ENCODE measurements at regions not wholly inside any gene's neighbourhood (a gene's known extent, or its start where the extent isn't known, plus 50 kb on each side); places are given as distances from the start of the nearest gene placed in this dataset.
"Not testable (repeated sequence)": the region's sequence is repeated elsewhere in the genome, so short reads cannot be mapped to it uniquely, and the experiment has no call there.

GRCh38 chr7:20466543-20467021 lies 135.9 kb downstream of the ITGB8 start:
- Mint-ChIP-seq H3K27ac (no peak overlapping the region), H3K27me3 (peaks cover 0 to 14% (median 1%) of the 10 kb centered on the region in 5 donors)
- ATAC-seq: no peak

GRCh38 chr7:20470082-20470481 lies 139.4 kb downstream of the ITGB8 start:
- Mint-ChIP-seq H3K27ac (no peak overlapping the region), H3K4me1 (no peaks in the 10 kb centered on the region), H3K36me3 (no peaks in the 10 kb centered on the region), H3K27me3 (peaks cover 0 to 17% (median 1%) of the 10 kb centered on the region in 5 donors), H3K9me3 (peaks cover 0 to 5% (median 0%) of the 10 kb centered on the region in 9 donors), H3K4me3 (no peak overlapping the region)
- no peak for DNase-seq
- no peak for ATAC-seq
- POLR2A ChIA-PET: no interaction called here

More at GRCh38 chr7:20466543-20467021, 135.9 kb downstream of the ITGB8 start:
- peaks cover 0 to 5% (median 0%) of the 10 kb centered on the region in 9 donors for H3K9me3 Mint-ChIP-seq
- DNase-seq: no peak
- H3K4me1 Mint-ChIP-seq: no peaks in the 10 kb centered on the region
- POLR2A ChIA-PET: no interaction called here
- no peak overlapping the region for H3K4me3 Mint-ChIP-seq
- no peaks in the 10 kb centered on the region for H3K36me3 Mint-ChIP-seq

DNA sequence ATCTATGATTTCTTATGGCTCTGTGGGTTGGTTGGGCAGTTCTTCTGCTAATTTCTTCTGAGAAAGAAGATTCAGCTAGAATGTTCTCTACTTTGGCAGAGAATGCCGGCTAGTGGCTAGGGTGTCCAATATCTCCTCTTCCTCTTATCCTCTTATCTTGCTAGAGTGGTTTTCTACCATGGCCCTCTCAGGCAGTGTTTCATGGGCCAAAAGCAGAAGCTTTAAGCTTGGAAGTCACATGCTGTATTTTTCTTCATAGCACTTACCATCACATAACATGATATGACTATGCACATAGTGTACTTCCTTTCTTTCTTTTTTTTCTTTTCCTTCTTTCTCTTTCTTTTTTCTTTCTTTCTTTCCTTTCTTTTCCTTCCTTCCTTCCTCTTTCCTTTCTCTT lies 140.0 kb downstream of the ITGB8 start:
- no peak overlapping the region for H3K27ac Mint-ChIP-seq
- peaks cover 0 to 5% (median 0%) of the 10 kb centered on the region in 9 donors for H3K9me3 Mint-ChIP-seq
- POLR2A ChIA-PET: no interaction called here
- H3K4me1 Mint-ChIP-seq: no peaks in the 10 kb centered on the region
- H3K27me3 Mint-ChIP-seq: peaks cover 0 to 16% (median 1%) of the 10 kb centered on the region in 5 donors
- ATAC-seq (no peak), DNase-seq (no peak)
- no peak overlapping the region for H3K4me3 Mint-ChIP-seq
- H3K36me3 Mint-ChIP-seq: no peaks in the 10 kb centered on the region

DNA sequence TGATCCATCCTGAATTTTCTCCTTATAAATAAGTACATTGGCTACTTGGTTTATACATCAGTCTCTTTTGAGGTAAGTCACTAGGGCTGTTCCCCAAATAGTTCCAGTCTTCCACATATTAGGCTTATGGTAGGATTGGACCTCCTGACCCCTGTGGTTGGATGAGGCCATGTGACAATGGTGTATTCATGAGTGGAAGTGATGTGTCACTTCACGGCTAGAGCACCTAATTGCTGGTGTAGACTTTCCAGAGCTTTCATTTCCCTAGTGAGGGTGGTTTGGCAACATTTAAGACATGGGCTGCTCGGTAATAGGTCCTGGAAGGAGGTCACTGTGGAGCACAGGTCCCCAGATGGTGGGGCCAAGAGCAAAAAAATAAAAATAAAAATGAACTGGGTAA lies 141.2 kb upstream of the ABCB5 start:
- POLR2A ChIA-PET: no interaction called here
- Mint-ChIP-seq H3K36me3 (no peaks in the 10 kb centered on the region), H3K27me3 (peaks cover 0 to 16% (median 1%) of the 10 kb centered on the region in 5 donors), H3K9me3 (peaks cover 0 to 5% (median 0%) of the 10 kb centered on the region in 9 donors), H3K27ac (no peak overlapping the region), H3K4me3 (no peak overlapping the region), H3K4me1 (no peaks in the 10 kb centered on the region)
- DNase-seq: no peak
- ATAC-seq: no peak

DNA sequence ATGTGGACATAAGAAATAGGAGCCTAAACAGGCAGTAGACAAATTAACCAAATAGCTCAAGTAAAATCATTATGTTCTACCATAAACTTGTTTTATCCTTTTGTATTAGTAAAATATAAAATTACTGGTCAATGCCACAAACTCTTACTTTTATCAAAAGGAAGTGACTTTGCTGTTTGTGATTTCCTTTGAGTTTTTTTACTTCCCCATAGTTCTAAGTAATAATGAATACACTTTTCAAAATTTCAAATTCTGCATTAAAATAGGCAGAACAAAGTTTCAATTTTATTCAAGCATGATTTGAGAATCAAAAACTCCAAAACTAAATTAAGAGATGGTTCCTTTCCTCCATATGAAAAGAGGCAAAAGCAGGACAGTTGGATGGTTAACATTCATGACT lies 139.7 kb upstream of the ABCB5 start:
- Mint-ChIP-seq H3K36me3 (no peaks in the 10 kb centered on the region), H3K4me1 (no peaks in the 10 kb centered on the region), H3K4me3 (no peak overlapping the region), H3K9me3 (peaks cover 0 to 2% (median 0%) of the 10 kb centered on the region in 9 donors), H3K27me3 (peaks cover 0 to 17% (median 1%) of the 10 kb centered on the region in 5 donors), H3K27ac (no peak overlapping the region)
- POLR2A ChIA-PET: no interaction called here
- no peak for DNase-seq
- no peak for ATAC-seq

GRCh38 chr7:20477067-20477466 lies 138.4 kb upstream of the ABCB5 start:
- H3K4me3 Mint-ChIP-seq: no peak overlapping the region
- POLR2A ChIA-PET: no interaction called here
- peaks cover 0 to 2% (median 0%) of the 10 kb centered on the region in 9 donors for H3K9me3 Mint-ChIP-seq
- H3K27ac Mint-ChIP-seq: no peak overlapping the region
- H3K36me3 Mint-ChIP-seq: no peaks in the 10 kb centered on the region
- H3K4me1 Mint-ChIP-seq: no peaks in the 10 kb centered on the region
- ATAC-seq (no peak), DNase-seq (no peak)
- peaks cover 0 to 6% (median 1%) of the 10 kb centered on the region in 5 donors for H3K27me3 Mint-ChIP-seq

DNA sequence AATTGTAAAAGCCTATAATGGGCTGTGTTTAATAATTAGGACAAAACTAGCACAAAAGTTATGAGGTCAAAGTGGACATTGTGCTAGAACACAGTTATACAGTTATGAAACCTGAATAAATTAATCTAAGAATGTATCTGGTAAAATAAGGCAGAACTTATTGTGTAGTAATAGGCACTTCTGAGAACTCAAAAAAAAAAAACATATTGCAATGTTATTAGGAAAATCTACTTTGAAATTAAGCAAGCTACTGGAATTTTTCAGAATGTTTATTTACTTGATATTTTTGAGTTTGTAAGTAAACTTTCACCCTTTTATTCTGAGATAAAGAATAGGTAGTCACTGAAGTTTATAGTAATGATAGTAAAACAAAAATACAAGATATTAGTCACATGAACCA lies 135.8 kb upstream of the ABCB5 start:
- peaks cover 0 to 6% (median 0%) of the 10 kb centered on the region in 9 donors for H3K9me3 Mint-ChIP-seq
- ATAC-seq (no peak), DNase-seq (no peak)
- H3K27ac Mint-ChIP-seq: no peak overlapping the region
- no peaks in the 10 kb centered on the region for H3K4me1 Mint-ChIP-seq
- POLR2A ChIA-PET: no interaction called here
- no peak overlapping the region for H3K4me3 Mint-ChIP-seq
- H3K27me3 Mint-ChIP-seq: peaks cover 0 to 5% (median 1%) of the 10 kb centered on the region in 5 donors
- H3K36me3 Mint-ChIP-seq: no peaks in the 10 kb centered on the region

GRCh38 chr7:20482071-20482470 lies 133.4 kb upstream of the ABCB5 start:
- Mint-ChIP-seq H3K27me3 (peaks cover 0 to 5% (median 0%) of the 10 kb centered on the region in 5 donors), H3K4me3 (no peak overlapping the region), H3K36me3 (no peaks in the 10 kb centered on the region), H3K27ac (no peak overlapping the region), H3K9me3 (peaks cover 0 to 18% (median 8%) of the 10 kb centered on the region in 9 donors), H3K4me1 (no peaks in the 10 kb centered on the region)
- ATAC-seq (no peak), DNase-seq (no peak)
- POLR2A ChIA-PET: no interaction called here

DNA sequence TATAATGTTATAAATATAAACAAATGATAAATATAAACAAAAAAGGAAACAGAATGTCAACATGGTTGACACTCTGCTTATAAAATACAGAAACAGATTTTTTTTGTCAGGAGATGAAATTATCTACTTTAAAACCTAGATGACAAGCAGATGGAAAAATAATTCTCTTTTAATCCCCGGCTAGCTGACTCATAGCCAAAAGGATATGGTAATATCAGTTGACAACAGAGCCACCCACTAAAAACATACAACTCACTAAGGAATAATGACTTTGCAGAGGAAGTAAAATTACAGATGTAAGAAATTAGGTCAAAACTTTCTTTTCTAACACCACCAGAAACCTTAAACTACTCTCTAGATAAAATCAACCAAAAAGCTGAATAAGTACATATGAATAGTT lies 131.1 kb upstream of the ABCB5 start:
- POLR2A ChIA-PET: no interaction called here
- no peak overlapping the region for H3K4me3 Mint-ChIP-seq

DNA sequence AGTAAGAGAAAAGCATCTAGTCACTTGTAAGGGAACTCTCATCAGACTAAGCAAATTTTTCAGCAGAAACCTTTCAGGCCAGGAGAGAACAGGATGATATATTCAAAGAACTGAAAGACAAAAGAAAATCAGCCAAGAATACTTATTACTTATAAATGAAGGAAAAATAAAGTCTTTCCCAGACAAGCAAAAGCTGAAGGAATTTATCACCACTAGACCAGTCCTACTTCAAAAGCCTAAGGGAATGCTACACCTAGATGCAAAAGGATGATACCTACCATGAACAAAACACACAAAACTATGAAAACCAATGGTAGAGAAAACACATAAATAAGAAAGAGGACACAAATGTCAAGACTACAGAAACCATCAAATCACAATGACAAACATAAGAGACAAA lies 126.6 kb upstream of the ABCB5 start:
- POLR2A ChIA-PET: no interaction called here
- peaks cover 0 to 21% (median 0%) of the 10 kb centered on the region in 3 donors for H3K36me3 Mint-ChIP-seq
- no peak overlapping the region for H3K27ac Mint-ChIP-seq
- H3K9me3 Mint-ChIP-seq: peaks cover 13 to 49% (median 27%) of the 10 kb centered on the region in 9 donors
- H3K4me1 Mint-ChIP-seq: no peaks in the 10 kb centered on the region
- H3K4me3 Mint-ChIP-seq: no peak overlapping the region
- no peak for ATAC-seq
- H3K27me3 Mint-ChIP-seq: no peaks in the 10 kb centered on the region
- no peak for DNase-seq

More for the DNA sequence above, 131.1 kb upstream of the ABCB5 start:
- Mint-ChIP-seq H3K27ac (no peak overlapping the region), H3K4me1 (no peaks in the 10 kb centered on the region), H3K36me3 (peaks cover 0 to 19% (median 0%) of the 10 kb centered on the region in 3 donors), H3K9me3 (peaks cover 11 to 36% (median 26%) of the 10 kb centered on the region in 9 donors), H3K27me3 (peaks cover 0 to 5% (median 0%) of the 10 kb centered on the region in 5 donors)
- DNase-seq (no peak), ATAC-seq (no peak)

- POLR2A ChIA-PET: no interaction called here
Observed at GRCh38 chr7:20491284-20491683, 124.2 kb upstream of the ABCB5 start.

DNA sequence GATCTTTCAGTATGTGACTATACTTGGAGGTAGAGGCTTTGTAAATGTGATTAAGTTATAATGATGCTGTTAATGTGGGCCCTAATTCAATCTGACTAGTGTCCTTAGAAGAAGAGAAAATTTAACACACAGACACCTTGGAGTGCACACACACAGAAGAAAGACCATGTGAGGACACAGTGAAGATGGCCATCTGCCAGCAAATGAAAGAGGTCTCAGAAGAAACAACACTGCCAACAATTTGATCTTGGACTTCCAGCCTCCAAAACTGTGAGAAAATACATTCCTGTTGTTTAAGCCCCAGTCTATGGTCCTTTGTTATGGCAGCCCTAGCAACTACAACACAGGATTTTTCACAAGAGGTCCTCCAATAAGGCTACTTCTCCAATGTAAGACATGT lies 120.9 kb upstream of the ABCB5 start:
- H3K9me3 Mint-ChIP-seq: peaks cover 3 to 41% (median 21%) of the 10 kb centered on the region in 9 donors
- no peak for ATAC-seq

More at GRCh38 chr7:20491284-20491683, 124.2 kb upstream of the ABCB5 start:
- ATAC-seq (no peak), DNase-seq (no peak)
- Mint-ChIP-seq H3K27ac (no peak overlapping the region), H3K27me3 (peaks cover 0 to 6% (median 2%) of the 10 kb centered on the region in 5 donors), H3K36me3 (peaks cover 0 to 22% (median 0%) of the 10 kb centered on the region in 3 donors), H3K4me1 (peaks cover 0 to 2% (median 0%) of the 10 kb centered on the region in 4 donors), H3K4me3 (no peak overlapping the region), H3K9me3 (peaks cover 13 to 45% (median 25%) of the 10 kb centered on the region in 9 donors)

GRCh38 chr7:20501473-20501872 lies 114.0 kb upstream of the ABCB5 start:
- H3K36me3 Mint-ChIP-seq: peaks cover 0 to 14% (median 0%) of the 10 kb centered on the region in 3 donors
- H3K27me3 Mint-ChIP-seq, DNase-seq, H3K4me1 Mint-ChIP-seq, ATAC-seq, POLR2A ChIA-PET, H3K4me3 Mint-ChIP-seq, H3K27ac Mint-ChIP-seq: not testable (repeated sequence)
- peaks cover 0 to 44% (median 29%) of the 10 kb centered on the region in 9 donors for H3K9me3 Mint-ChIP-seq

More for the DNA sequence above, 120.9 kb upstream of the ABCB5 start:
- H3K27me3 Mint-ChIP-seq: peaks cover 0 to 7% (median 2%) of the 10 kb centered on the region in 5 donors
- no peak overlapping the region for H3K4me3 Mint-ChIP-seq
- H3K4me1 Mint-ChIP-seq: peaks cover 0 to 2% (median 0%) of the 10 kb centered on the region in 4 donors
- H3K27ac Mint-ChIP-seq: no peak overlapping the region
- no peak for DNase-seq
- peaks cover 0 to 17% (median 0%) of the 10 kb centered on the region in 3 donors for H3K36me3 Mint-ChIP-seq
- POLR2A ChIA-PET: no interaction called here
